Activated T-cell treated with anti-CD3 and anti-CD28 coated beads, Interleukin-2, amount 50 U/mL, for 1 hour (primary cell): ENCODE measurements at regions not wholly inside any gene's neighbourhood (a gene's known extent, or its start where the extent isn't known, plus 50 kb on each side); places are given as distances from the start of the nearest gene placed in this dataset.

Experiments
- DNase-seq: peaks from one replicate; pipeline ENCODE4 v3.0.0-alpha.2; 2020

GRCh38 chr1:208600456-208601190 lies 356.4 kb upstream of the PLXNA2 start:
- DNase-seq, result no peak

GRCh38 chr1:208601561-208601960 lies 357.4 kb upstream of the PLXNA2 start:
- no peak for DNase-seq

- no peak for DNase-seq
These were observed 359.5 kb upstream of the PLXNA2 start for GRCh38 chr1:208603721-208604120.

- no peak for DNase-seq
These were observed 360.1 kb upstream of the PLXNA2 start for GRCh38 chr1:208604295-208604694.

- DNase-seq, result no peak
These were observed 362.8 kb upstream of the PLXNA2 start for GRCh38 chr1:208606959-208607358.

- DNase-seq, result no peak
These were observed 363.4 kb upstream of the PLXNA2 start for GRCh38 chr1:208607616-208608015.

- DNase-seq, result no peak
These were observed 370.4 kb upstream of the PLXNA2 start for GRCh38 chr1:208614610-208615009.

- no peak for DNase-seq
These were observed 371.2 kb upstream of the PLXNA2 start for GRCh38 chr1:208615371-208615770.

- no peak for DNase-seq
These were observed 372.6 kb upstream of the PLXNA2 start for GRCh38 chr1:208616776-208617175.

GRCh38 chr1:208628022-208628914 lies 384.1 kb upstream of the PLXNA2 start:
- no peak for DNase-seq

GRCh38 chr1:208631092-208631491 lies 386.9 kb upstream of the PLXNA2 start:
- DNase-seq, result no peak

GRCh38 chr1:208631506-208631905 lies 387.3 kb upstream of the PLXNA2 start:
- DNase-seq, result no peak

GRCh38 chr1:208634346-208635140 lies 390.4 kb upstream of the PLXNA2 start:
- no peak for DNase-seq

- no peak for DNase-seq
These were observed 393.0 kb upstream of the PLXNA2 start for GRCh38 chr1:208637181-208637580.

GRCh38 chr1:208639382-208639781 lies 395.2 kb upstream of the PLXNA2 start:
- DNase-seq, result no peak

- no peak for DNase-seq
These were observed 396.1 kb upstream of the PLXNA2 start for GRCh38 chr1:208640295-208640694.

- DNase-seq, result no peak
These were observed 397.5 kb upstream of the PLXNA2 start for GRCh38 chr1:208641579-208642280.

- DNase-seq, result no peak
These were observed 398.9 kb upstream of the PLXNA2 start for GRCh38 chr1:208643005-208643597.

GRCh38 chr1:208644401-208645160 lies 400.4 kb upstream of the PLXNA2 start:
- no peak for DNase-seq

- DNase-seq, result no peak
These were observed 402.2 kb upstream of the PLXNA2 start for GRCh38 chr1:208646431-208646830.

- no peak for DNase-seq
These were observed 404.0 kb upstream of the PLXNA2 start for GRCh38 chr1:208648146-208648545.
